GM18498 (cell line): ENCODE measurements at regions not wholly inside any gene's neighbourhood (a gene's known extent, or its start where the extent isn't known, plus 50 kb on each side); places are given as distances from the start of the nearest gene placed in this dataset.

Source experiments
- ATAC-seq: cut with Tn5 transposase; IDR thresholded peaks from one replicate; pipeline ENCODE4 v1.9.1; 2021; ENCODE audit warnings: mild to moderate bottlenecking, moderate library complexity; ENCODE audit not compliant: unreplicated experiment

DNA sequence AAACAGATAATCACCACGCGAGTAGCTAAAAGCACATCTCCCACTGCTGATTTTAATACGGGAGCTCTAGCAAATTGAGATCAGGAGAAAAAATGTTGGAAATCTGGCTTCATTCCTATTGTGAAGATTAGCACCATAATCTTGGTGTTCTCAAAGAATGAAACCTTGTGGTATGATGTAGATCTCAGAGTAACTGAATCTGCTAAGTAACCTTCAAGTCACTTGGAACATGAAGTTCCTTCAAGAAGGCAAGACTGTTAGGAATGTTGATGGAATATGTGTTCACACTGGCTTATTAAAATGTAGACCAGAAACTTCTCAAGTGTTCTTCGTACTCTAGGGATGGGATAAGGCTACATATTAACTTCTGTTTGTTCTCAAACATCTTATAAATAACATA lies 117.4 kb upstream of the CHRM3 start:
- ATAC-seq = no peak

DNA sequence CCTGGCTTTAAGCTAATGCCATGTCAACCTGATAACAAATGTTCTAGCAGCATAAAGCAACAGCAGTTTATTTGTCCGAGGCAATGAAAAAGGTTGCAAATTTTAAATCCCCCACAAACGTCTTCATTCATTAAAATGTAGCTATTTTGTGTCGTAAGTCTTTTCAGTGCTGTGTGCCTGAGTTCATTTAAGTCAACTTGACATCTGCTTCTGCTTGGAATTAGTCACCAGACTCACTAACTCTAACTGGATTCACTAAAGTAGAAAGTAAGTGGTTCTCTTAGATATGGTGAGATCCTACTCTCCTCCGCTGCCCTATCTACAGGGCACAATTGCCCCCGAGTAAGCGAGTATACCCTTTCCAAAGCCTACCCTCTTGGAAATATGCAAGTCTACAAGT lies 118.4 kb upstream of the CHRM3 start:
- ATAC-seq = no peak

DNA sequence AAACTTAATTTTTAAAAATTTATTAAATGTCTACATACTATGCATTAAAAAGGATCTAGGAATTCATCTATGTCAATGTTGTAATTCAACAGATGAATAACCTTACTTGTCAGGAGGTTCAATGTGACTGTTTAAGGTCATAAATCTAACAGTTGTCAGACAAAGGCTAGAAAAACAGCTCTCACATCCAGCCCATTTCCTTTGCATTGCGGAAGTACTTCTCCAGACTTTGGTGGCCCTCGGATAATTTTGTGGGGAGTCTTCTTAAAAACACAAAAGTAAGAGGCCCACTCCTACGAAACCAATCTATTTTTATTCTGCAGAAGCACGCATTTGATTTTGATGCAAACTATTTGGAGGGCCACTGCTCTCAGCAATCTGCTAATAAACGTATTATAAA lies 122.6 kb upstream of the CHRM3 start:
- ATAC-seq = no peak

DNA sequence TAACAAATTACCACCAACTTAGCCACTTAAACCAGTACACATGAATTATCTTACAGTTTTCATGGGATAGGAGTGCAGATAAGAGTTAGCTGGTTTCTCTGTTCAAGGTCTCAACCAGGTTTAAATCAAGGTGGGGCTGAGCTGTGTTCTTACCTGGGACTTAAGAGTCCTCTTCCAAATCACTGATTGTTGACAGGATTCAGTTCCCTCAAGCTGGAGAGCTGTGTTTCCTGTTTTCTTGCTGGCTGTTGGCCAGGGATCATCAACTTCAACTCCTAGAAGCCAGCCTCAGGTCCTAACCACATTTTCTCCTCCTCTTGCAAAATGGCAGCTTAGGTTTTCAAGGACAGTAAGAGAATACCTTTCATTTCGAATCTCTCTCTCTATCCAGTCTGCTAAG lies 123.8 kb upstream of the CHRM3 start:
- ATAC-seq = no peak

DNA sequence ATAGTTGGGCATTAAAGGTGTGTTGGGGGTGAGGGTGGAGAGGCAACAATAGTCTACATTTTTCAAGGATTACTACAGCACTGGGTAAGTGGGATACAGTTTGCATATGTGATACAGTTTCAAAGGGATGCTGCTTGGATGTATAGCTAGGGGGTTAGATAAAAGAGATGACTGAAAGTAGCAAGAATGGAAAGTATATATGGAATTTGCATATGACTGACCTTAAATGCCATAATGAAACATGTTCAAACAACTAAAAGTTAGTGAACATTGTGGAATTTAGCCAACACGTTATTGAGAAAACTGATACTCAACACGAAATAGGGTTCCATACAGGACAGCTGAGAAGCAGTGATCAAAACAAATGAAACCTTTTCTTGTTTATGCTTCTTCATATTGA lies 124.8 kb upstream of the CHRM3 start:
- no peak for ATAC-seq

DNA sequence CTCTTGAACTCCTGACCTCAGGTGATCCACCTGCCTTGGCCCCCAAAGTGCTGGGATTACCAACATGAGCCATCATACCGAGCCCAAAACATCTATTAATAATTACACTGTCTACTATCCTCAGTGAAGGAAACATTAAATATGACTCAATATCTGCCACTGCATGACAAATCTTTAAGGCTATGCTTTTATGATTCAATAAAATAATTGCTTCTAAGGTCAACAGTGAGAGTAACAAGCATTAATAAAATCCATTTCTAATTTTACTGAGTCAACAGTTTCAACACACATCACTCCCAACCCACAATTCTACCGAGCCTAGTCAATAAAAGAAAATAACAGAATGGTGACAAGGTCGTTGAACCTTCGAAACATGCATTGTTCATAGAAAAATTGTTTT lies 125.5 kb upstream of the CHRM3 start:
- no peak for ATAC-seq

DNA sequence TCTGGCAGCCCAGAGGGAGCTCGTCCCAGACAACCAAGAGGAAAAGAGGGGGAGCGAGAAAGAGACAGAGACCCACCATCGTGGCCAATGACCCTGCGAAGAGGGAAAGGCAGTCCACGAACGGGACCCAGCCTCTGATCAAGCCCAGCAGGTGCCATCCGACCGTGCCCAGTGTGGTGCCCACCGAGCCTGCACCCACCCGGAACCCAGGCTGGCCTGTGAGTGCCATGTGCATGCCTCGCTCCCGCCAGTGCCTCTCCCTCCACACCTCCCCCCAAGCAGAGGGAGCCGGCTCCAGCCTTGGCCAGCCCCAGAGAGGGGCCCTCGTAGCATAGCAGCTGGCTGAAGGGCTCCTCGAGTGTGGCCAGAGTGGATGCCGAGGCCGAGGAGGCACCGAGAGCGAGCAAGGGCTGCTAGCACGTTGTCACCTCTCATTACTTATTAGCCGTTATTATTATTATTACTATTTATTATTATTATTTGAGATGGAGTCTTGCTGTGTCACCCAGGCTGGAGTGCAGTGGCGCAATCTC lies 130.7 kb upstream of the CHRM3 start:
- ATAC-seq = no peak

DNA sequence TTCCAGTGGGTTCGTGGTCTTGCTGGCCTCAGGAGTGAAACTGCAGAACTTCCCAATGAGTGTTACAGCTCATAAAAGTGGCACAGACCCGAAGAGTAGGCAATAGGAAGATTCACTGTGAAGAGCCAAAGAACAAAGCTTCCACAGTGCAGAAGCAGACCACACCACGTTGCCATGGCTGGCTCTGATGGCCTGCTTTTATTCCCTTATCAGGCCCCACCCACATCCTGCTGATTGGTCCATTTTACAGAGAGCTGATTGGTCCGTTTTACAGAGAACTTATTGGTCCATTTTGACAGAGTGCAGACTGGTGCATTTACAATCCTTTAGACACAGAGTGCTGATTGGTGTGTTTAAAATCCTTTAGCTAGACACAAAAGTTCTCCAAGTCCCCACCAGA lies 131.4 kb upstream of the CHRM3 start:
- no peak for ATAC-seq

DNA sequence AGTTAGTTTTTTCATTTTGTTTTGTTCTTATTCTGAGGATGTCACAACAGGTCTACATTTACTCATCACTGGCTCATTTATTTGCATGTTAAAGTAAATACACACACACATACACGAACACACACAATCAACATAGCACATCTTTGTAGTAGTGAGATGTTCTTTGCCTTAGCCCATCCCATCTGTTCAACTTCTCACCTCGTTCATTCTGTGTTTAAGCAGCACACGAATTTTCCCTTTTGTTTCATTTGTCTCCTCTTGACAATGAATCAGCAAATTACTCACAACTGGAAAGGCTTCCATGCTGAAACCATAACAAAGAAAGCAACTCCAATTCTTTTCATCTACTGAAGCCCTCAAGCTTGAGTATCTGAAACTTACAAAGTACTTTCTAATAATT lies 133.3 kb upstream of the CHRM3 start:
- ATAC-seq = no peak

DNA sequence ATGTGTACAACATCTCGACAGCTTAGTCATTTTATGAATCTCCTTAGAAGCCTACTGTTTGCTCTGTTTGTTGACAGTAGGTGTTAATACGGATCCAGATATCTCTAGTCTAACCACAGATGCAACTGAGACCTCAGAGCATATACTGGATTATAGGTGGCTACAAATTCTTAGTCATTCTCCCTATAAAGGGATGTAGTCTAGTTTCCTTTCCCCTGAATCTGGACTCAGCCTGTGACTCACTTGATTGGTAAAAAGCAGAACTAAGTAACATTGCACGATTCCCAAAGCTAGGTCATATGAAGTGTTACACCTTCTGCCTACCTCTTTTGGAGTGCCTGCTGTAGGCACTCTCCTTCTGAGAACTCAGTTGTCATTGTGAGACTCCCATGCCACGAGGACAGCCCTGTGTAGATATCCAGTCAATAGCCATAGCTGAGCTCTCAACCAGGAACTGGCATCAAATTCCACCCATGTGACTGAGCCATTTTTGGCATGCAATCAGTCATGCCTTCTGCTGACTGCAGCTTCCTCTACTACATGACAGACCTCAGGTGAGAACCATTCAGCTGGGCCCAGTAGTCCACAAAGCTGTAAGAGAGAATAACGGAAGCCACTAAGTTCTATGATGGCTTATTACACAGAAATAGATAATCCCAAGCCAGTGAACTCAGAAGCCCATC lies 135.9 kb upstream of the CHRM3 start:
- no peak for ATAC-seq

DNA sequence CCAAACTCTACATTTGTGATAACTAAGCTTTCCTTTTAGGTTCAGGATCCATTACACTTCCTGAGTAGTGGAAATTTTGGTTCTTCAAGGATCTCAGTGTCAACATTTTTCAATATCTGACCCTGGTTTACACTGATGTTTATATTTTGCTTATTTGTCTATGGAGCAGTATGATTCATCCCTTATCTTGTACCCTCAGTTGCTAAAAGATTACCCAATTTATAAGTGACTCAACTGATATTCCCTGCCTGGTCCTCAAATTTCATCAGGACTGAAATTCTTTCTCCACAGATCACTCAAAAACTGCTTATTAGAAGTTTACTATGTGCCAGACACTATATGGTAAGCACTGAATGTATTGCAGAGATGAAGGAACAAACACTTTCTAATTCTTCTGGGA lies 139.1 kb upstream of the CHRM3 start:
- ATAC-seq = no peak

DNA sequence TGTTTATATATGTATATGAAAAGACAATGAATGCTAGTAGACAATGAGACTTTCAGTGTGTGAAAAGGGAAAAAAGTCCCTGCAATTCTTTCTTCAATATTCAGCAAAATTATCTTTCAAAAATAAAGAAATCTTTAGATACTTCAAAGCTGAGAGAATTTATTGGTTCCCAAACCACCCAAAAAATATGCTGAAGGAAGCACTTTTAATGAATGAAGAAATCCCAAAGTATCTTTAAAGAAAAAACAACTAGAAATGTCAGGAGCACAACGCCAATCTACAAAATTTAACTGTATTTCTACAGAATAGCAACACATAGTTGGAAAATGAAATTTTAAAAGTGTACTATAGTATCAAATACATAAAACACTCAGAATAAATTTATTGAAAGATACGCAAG lies 142.3 kb upstream of the CHRM3 start:
- no peak for ATAC-seq

DNA sequence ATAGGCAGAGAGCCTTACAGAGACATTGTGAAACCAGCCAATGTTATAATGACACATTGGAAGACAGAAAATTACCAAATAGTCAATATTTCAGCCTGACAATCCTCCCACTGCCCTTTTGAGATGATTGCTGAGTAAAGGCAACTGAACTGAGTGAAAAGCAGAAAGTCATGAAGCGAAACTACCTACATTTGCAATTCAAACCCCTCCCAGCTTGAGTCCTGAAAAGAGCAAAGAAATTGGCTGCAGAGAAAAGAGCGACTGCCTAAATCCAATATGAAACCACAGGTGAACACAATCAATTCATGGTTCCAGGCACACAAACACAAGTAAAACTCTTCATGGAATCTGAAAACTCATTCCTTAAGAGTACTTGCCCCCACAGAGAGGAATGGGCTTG lies 143.4 kb upstream of the CHRM3 start:
- ATAC-seq = no peak

DNA sequence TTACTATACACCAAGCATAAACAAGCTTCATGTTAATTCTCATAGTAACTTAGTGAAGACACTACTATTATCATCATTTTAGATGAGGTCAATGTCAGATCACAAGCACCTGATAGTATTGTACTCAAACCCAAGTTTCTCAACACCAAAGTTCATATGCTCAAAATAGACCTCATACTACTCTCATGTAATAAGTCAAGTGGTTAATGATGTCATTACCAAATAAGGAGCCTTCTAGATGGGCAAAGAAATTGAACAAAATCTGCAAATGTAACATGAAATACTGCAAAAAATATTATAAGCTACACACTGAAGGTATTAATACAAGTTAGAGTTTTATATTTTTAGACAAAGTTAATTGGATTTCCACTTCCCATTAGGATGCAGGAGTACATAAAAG lies 144.0 kb upstream of the CHRM3 start:
- ATAC-seq = no peak

DNA sequence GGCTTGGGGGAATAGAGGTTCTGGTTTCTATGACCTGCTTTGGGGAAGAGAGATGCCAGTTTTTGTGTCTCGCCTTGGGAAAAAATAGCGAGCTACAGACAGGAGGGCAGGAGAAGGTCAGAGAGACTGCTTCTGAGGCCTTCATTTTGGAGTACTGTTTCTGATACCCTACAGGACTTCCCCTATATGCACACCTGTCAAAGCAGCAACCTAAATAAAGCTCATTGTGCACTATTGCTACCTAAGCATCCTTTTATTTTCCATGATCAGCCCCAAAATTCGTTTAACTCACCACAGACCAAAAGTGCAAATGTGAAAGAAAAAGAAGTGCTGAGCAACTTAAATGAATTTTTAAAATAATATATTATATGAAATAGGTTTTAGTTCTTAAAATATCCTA lies 145.6 kb upstream of the CHRM3 start:
- ATAC-seq = no peak

DNA sequence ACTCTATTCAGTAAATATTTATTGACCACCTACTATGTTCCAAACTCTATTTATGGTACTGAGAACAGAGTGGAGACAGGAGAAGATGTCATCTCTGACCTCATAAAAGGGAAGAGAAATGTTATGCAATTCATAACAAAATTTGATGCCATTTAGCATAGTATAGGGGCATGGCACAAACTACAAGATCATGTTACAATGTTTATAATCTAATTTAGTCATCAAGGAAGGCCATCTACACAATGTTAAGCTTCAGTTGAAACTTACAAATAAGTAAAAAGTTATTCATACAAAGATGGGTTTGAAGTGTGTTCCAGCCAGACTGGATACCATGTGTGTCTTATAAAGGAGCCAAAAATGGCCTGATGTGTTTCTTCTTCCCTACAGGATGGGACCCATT lies 146.8 kb upstream of the CHRM3 start:
- no peak for ATAC-seq

DNA sequence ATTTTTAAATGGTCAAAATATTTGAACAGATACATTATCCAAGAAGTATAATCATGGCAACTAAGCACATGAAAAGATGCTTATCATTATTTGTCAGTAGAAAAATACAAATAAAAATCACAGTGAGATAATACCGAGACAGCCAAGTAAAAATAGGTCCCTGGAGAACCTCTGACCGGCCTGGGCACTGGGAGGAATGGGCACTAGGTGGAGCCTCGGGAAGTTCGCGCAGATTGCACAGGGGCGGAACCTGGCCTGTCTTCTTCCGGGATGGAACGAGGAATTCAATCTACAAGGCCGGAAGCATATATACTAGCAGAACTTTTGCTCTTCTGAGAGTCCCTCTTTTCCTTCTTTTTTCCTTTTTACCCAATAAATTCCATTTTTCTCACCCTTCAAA lies 148.5 kb upstream of the CHRM3 start:
- no peak for ATAC-seq

DNA sequence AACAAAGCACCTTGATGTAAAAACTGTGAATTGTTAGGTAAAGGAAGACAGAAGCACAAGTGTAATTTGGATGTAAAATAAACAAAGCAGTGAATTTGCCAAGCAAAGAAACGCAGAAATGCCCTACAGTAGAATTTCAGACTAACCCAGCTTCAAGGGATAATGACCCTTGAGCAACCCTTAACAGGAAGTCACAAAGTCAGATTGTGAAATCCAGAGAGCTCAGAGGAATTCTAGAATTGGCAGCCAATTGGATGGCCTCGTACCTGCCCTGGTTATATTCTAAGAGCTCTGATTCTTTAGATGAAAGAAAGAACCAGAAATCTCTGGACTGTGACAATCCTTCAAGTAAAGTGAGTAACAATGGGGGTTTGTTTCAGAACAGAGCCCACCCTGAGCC lies 152.7 kb upstream of the CHRM3 start:
- ATAC-seq = no peak

DNA sequence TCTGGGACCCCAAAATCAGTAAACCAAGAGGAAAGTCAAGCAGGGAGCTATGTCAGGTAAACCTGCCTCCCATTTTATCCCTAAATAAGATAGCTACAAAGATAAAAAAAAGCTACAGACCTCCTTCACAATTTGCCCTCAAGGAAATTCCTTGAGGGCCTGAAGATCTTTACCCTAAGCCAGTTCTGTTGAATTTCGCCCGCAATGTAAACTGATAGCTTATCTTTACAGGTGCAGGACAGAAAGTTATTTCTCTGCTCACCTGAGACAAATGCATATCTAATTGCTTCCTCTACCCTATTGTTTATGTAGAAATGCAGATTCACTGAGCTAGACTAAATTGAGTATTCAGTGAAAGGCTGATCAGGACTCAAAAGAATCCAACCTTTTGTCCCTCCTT lies 153.4 kb upstream of the CHRM3 start:
- ATAC-seq = no peak

DNA sequence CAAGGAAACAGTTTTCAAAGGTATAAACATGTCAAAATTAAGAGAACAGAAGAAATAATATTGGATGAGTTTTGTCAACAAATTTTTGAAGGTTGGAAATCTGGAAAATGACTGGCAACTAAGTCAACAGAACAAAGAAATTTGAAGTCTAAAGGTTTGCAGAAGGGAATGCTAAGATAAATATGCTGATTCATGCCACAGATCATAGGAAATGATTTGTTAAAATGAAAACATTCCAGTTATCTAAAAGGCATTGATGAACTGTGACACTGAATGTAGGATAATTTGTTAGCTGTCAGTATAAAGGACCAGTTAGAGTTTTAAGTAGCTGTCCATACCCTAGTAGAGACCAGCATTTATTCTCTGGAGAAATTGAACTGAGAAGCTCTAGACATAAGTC lies 157.9 kb upstream of the CHRM3 start:
- ATAC-seq = no peak

DNA sequence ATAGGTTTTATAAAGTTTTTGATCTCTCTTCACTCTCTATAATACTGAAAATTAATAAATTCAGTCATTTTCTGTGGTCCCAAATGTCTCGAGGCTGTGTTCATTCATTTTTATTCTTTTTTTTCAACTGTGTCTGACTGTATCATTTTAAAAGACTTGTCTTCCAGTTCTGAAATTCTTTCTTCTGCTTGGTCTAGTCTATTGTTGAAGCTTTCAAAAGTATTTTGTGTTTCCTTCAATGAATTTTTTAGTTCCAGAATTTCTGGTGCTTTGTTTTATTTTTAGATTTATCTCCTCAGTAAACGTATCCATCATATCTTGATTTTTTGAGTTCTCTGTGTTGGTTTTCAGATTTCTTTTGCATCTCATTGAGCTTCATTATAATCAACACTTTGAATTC lies 161.0 kb upstream of the CHRM3 start:
- no peak for ATAC-seq

DNA sequence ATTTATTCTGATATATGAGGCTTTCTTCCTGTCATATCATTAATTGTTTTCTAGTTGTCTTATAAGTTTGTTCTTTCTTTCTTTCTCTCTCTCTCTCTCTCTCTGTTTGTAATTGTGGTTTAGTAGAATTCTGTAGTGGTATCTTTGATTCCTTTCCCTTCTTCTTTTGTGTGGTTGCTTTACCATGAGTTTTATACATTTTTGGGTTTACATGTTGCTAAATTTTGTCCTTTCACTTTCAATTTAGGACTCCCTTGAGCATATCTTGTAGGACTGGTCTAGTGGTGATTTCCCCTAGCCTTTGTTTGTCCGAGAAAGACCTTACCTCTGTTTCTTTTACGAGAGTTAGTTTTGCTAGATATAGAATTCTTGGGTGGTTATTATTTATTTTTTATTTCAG lies 162.3 kb upstream of the CHRM3 start:
- ATAC-seq = no peak

DNA sequence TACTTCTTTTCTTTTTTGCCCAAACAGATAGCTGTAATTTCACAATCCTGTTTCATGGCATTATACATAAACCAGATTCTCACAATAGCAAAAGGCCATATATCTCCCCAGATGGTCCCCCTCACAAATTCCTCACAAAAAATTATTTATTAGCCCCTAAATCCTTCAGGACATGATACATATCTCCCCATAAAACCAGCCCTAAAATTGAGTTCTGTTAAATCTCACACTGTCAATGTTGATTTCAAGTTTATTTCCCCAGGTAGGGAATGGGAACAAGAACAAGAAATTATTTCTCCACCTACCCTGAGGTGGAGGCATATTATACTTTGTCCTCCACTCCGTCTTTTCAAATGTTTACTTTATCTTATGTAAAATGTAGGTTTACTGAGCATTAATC lies 163.4 kb upstream of the CHRM3 start:
- no peak for ATAC-seq
